ENCODE measurements at regions not wholly inside any gene's neighbourhood (a gene's known extent, or its start where the extent isn't known, plus 50 kb on each side); places are given as distances from the start of the nearest gene placed in this dataset.
"Not testable (repeated sequence)": the region's sequence is repeated elsewhere in the genome, so short reads cannot be mapped to it uniquely, and the experiment has no call there.

DNA sequence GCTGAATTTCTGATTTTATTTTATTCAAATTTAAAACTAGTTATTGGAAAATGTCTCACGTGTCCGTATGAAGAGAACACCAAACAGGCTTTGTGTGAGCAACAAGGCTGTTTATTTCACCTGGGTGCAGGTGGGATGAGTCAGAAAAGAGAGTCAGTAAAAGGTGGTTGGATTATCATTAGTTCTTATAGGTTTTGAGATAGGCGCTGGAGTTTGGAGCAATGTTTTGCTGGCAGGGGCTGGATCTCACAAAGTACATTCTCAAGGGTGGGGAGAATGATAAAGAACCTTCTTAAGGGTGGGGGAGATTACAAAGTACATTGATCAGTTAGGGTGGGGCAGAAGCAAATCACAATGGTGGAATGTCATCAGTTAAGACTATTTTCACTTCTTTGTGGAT lies 253.4 kb upstream of the C2CD4B start:
- TF ChIP-seq, protein P1, sequence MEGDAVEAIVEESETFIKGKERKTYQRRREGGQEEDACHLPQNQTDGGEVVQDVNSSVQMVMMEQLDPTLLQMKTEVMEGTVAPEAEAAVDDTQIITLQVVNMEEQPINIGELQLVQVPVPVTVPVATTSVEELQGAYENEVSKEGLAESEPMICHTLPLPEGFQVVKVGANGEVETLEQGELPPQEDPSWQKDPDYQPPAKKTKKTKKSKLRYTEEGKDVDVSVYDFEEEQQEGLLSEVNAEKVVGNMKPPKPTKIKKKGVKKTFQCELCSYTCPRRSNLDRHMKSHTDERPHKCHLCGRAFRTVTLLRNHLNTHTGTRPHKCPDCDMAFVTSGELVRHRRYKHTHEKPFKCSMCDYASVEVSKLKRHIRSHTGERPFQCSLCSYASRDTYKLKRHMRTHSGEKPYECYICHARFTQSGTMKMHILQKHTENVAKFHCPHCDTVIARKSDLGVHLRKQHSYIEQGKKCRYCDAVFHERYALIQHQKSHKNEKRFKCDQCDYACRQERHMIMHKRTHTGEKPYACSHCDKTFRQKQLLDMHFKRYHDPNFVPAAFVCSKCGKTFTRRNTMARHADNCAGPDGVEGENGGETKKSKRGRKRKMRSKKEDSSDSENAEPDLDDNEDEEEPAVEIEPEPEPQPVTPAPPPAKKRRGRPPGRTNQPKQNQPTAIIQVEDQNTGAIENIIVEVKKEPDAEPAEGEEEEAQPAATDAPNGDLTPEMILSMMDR (IDR thresholded peaks at IDR 0.05): not testable (repeated sequence)
- not testable (repeated sequence) for TF ChIP-seq ZFX (IDR thresholded peaks at IDR 0.05; ENCODE audit: borderline replicate concordance)

All from 22Rv1 (cell line).